ENCODE measurements at regions not wholly inside any gene's neighbourhood (a gene's known extent, or its start where the extent isn't known, plus 50 kb on each side); places are given as distances from the start of the nearest gene placed in this dataset.

DNA sequence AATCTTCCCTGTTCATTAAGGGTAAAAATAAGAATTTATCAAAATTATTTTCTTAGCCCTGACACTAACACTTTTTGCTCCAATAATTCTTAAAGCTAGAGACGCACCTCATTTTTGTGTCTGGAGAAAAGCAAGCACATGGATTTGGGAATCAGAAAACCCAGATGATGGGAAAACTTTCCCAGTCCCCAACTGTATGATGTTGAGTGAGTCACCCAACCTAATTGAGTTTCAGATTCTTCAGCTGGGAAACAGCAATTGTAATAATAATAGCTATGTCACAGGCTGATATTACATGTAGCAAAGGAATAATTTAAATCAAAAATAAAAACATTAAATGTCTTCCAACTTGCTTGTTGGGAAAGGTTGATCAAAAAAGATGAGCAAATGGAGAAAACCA lies 159.0 kb downstream of the MIS18A start:
- POLR2A ChIA-PET, result no interaction called here
- TF ChIP-seq, protein P1, sequence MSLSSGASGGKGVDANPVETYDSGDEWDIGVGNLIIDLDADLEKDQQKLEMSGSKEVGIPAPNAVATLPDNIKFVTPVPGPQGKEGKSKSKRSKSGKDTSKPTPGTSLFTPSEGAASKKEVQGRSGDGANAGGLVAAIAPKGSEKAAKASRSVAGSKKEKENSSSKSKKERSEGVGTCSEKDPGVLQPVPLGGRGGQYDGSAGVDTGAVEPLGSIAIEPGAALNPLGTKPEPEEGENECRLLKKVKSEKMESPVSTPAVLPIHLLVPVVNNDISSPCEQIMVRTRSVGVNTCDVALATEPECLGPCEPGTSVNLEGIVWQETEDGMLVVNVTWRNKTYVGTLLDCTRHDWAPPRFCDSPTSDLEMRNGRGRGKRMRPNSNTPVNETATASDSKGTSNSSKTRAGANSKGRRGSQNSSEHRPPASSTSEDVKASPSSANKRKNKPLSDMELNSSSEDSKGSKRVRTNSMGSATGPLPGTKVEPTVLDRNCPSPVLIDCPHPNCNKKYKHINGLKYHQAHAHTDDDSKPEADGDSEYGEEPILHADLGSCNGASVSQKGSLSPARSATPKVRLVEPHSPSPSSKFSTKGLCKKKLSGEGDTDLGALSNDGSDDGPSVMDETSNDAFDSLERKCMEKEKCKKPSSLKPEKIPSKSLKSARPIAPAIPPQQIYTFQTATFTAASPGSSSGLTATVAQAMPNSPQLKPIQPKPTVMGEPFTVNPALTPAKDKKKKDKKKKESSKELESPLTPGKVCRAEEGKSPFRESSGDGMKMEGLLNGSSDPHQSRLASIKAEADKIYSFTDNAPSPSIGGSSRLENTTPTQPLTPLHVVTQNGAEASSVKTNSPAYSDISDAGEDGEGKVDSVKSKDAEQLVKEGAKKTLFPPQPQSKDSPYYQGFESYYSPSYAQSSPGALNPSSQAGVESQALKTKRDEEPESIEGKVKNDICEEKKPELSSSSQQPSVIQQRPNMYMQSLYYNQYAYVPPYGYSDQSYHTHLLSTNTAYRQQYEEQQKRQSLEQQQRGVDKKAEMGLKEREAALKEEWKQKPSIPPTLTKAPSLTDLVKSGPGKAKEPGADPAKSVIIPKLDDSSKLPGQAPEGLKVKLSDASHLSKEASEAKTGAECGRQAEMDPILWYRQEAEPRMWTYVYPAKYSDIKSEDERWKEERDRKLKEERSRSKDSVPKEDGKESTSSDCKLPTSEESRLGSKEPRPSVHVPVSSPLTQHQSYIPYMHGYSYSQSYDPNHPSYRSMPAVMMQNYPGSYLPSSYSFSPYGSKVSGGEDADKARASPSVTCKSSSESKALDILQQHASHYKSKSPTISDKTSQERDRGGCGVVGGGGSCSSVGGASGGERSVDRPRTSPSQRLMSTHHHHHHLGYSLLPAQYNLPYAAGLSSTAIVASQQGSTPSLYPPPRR (CRISPR knock-in tag; IDR thresholded peaks at IDR 0.05; ENCODE audit: borderline replicate concordance), result no peak
- TF ChIP-seq, protein P2, sequence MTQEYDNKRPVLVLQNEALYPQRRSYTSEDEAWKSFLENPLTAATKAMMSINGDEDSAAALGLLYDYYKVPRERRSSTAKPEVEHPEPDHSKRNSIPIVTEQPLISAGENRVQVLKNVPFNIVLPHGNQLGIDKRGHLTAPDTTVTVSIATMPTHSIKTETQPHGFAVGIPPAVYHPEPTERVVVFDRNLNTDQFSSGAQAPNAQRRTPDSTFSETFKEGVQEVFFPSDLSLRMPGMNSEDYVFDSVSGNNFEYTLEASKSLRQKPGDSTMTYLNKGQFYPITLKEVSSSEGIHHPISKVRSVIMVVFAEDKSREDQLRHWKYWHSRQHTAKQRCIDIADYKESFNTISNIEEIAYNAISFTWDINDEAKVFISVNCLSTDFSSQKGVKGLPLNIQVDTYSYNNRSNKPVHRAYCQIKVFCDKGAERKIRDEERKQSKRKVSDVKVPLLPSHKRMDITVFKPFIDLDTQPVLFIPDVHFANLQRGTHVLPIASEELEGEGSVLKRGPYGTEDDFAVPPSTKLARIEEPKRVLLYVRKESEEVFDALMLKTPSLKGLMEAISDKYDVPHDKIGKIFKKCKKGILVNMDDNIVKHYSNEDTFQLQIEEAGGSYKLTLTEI (CRISPR knock-in tag; conservative IDR thresholded peaks at IDR 0.05), result no peak
- TF ChIP-seq LCORL (IDR thresholded peaks at IDR 0.05) (no peak), LCORL (CRISPR knock-in tag; IDR thresholded peaks at IDR 0.05) (no peak), SNAI1 (CRISPR knock-in tag; IDR thresholded peaks at IDR 0.05; ENCODE audit: borderline replicate concordance) (no peak), HOXA5 (CRISPR knock-in tag; IDR thresholded peaks at IDR 0.05) (no peak), ZNF101 (CRISPR knock-in tag; IDR thresholded peaks at IDR 0.05; ENCODE audit: borderline replicate concordance, low read depth) (no peak), SNRNP70 (IDR thresholded peaks at IDR 0.05; ENCODE audit: low read depth, low read length) (no peak), CC2D1A (CRISPR knock-in tag; IDR thresholded peaks at IDR 0.05) (no peak), CHCHD3 (CRISPR knock-in tag; IDR thresholded peaks at IDR 0.05) (no peak)
- TF ChIP-seq, protein P3, sequence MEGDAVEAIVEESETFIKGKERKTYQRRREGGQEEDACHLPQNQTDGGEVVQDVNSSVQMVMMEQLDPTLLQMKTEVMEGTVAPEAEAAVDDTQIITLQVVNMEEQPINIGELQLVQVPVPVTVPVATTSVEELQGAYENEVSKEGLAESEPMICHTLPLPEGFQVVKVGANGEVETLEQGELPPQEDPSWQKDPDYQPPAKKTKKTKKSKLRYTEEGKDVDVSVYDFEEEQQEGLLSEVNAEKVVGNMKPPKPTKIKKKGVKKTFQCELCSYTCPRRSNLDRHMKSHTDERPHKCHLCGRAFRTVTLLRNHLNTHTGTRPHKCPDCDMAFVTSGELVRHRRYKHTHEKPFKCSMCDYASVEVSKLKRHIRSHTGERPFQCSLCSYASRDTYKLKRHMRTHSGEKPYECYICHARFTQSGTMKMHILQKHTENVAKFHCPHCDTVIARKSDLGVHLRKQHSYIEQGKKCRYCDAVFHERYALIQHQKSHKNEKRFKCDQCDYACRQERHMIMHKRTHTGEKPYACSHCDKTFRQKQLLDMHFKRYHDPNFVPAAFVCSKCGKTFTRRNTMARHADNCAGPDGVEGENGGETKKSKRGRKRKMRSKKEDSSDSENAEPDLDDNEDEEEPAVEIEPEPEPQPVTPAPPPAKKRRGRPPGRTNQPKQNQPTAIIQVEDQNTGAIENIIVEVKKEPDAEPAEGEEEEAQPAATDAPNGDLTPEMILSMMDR (CRISPR knock-in tag; IDR thresholded peaks at IDR 0.05), result no peak
- TF ChIP-seq, protein P4, sequence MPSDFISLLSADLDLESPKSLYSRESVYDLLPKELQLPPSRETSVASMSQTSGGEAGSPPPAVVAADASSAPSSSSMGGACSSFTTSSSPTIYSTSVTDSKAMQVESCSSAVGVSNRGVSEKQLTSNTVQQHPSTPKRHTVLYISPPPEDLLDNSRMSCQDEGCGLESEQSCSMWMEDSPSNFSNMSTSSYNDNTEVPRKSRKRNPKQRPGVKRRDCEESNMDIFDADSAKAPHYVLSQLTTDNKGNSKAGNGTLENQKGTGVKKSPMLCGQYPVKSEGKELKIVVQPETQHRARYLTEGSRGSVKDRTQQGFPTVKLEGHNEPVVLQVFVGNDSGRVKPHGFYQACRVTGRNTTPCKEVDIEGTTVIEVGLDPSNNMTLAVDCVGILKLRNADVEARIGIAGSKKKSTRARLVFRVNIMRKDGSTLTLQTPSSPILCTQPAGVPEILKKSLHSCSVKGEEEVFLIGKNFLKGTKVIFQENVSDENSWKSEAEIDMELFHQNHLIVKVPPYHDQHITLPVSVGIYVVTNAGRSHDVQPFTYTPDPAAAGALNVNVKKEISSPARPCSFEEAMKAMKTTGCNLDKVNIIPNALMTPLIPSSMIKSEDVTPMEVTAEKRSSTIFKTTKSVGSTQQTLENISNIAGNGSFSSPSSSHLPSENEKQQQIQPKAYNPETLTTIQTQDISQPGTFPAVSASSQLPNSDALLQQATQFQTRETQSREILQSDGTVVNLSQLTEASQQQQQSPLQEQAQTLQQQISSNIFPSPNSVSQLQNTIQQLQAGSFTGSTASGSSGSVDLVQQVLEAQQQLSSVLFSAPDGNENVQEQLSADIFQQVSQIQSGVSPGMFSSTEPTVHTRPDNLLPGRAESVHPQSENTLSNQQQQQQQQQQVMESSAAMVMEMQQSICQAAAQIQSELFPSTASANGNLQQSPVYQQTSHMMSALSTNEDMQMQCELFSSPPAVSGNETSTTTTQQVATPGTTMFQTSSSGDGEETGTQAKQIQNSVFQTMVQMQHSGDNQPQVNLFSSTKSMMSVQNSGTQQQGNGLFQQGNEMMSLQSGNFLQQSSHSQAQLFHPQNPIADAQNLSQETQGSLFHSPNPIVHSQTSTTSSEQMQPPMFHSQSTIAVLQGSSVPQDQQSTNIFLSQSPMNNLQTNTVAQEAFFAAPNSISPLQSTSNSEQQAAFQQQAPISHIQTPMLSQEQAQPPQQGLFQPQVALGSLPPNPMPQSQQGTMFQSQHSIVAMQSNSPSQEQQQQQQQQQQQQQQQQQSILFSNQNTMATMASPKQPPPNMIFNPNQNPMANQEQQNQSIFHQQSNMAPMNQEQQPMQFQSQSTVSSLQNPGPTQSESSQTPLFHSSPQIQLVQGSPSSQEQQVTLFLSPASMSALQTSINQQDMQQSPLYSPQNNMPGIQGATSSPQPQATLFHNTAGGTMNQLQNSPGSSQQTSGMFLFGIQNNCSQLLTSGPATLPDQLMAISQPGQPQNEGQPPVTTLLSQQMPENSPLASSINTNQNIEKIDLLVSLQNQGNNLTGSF (CRISPR knock-in tag; IDR thresholded peaks at IDR 0.05), result no peak

More for the DNA sequence above, 159.0 kb downstream of the MIS18A start:
- no peak overlapping the region for H3K9ac ChIP-seq (ENCODE audit: insufficient read depth, low read depth, low read length)
- no peak overlapping the region for H3K27ac ChIP-seq (ENCODE audit: extremely low read length, insufficient read depth, low read length)
- no peaks in the 10 kb centered on the region for H3K36me3 ChIP-seq (replicated peaks in 1 of 2; ENCODE audit: control insufficient read depth in 1 of 2, insufficient read depth in 2 of 2, low read length in 2 of 2)
- H3K4me2 ChIP-seq (ENCODE audit: low read depth, low read length), result no peak overlapping the region
- WGBS (ENCODE audit: low lambda C conversion rate), result 7% methylated on average over 1 of the region's 1 CpG
- H2AFZ ChIP-seq (ENCODE audit: low read length), result no peak overlapping the region
- intact Hi-C loops (cut with micrococcal nuclease; ENCODE audit: unreplicated experiment) (no loop called here), in situ Hi-C loops (cut with HindIII; ENCODE audit: extremely low pct_ligation_motif_present, low pct_unique_long_range_greater_than_20kb) (no loop called here)
- no peak overlapping the region for H3K4me3 ChIP-seq (replicated peaks in 1 of 3; ENCODE audit: insufficient read depth in 1 of 3, low read depth in 2 of 3, low read length in 3 of 3)
- no TSS peak for BruUV-seq (replicated peaks)
- H3K9me3 ChIP-seq (ENCODE audit: low read length), result peaks cover 11% of the 10 kb centered on the region
- DNase-seq (ENCODE audit: low spot score) (no peak), ATAC-seq (no peak), FAIRE-seq (no peak)
- no peaks in the 10 kb centered on the region for H3K4me1 ChIP-seq (ENCODE audit: insufficient read depth, low read length)
- peaks cover 0 to 8% of the 10 kb centered on the region in 2 experiments; a peak in 1 of 5 replicates for H3K27me3 ChIP-seq (ENCODE audit: control insufficient read depth in 1 of 2, insufficient read depth in 2 of 2, low read length in 2 of 2)
- no peaks in the 10 kb centered on the region for H4K20me1 ChIP-seq (ENCODE audit: insufficient read depth, low read length)
- H3K79me2 ChIP-seq (ENCODE audit: insufficient read depth, low read length), result no peaks in the 10 kb centered on the region
- CTCF ChIA-PET (ENCODE audit: low intra/inter-chr PET ratio, low total read pairs), result no interaction called here
